HCT116 (cell line): ENCODE measurements at regions not wholly inside any gene's neighbourhood (a gene's known extent, or its start where the extent isn't known, plus 50 kb on each side); places are given as distances from the start of the nearest gene placed in this dataset.
"Not testable (repeated sequence)": the region's sequence is repeated elsewhere in the genome, so short reads cannot be mapped to it uniquely, and the experiment has no call there.

Source experiments
- ATAC-seq: fragments of 200-7000 bp; cut with Tn5 transposase; 2 replicates; pipeline ENCODE4 v1.9.1; 2020; ENCODE audit warnings: mild to moderate bottlenecking, moderate library complexity
- BruUV-seq: library from RNA; stranded (reverse); fragments of 400-500 nt; replicated peaks from 2 replicates; lab custom pipeline; 2021; lab: Mats Ljungman, UMichigan
- CTCF ChIA-PET: fragments of 300-600 bp; sonication (Branson Sonifier 250); formaldehyde crosslinking; loops from one replicate; lab custom pipeline; 2021; ENCODE audit warnings: antibody characterized with exemption; lab: Charles Lee
- POLR2A ChIA-PET: fragments of 300-600, 350-600 bp; sonication (Branson Sonifier 250); formaldehyde crosslinking; loops from one replicate; lab custom pipeline; 2021; ENCODE audit warnings: antibody characterized with exemption; lab: Charles Lee
- RAD21 ChIA-PET, 2 experiments: fragments of 300-600 bp; sonication (Branson Sonifier 250); formaldehyde crosslinking; loops; one replicate each; lab custom pipeline; 2023; ENCODE audit warnings: low total read pairs in 2 of 2; ENCODE audit not compliant: uncharacterized antibody in 2 of 2, unreplicated experiment in 2 of 2, low non-redundant PET in 1 of 2; lab: Charles Lee
- DNase-seq: peaks from one replicate; pipeline ENCODE4 v3.0.0-alpha.2; 2010; ENCODE audit warnings: low read depth, low spot score
- H2AFZ ChIP-seq: fragments of 200-600 bp; shearing (Covaris generic), sonication (generic); 2 replicates; pipeline ENCODE4 v1.6.1; 2017; ENCODE audit warnings: low read depth, mixed run types, mixed read lengths, antibody characterized with exemption, low read length; ENCODE audit not compliant: poor library complexity, severe bottlenecking
- H3K27ac ChIP-seq: 2 replicates; pipeline ENCODE4 v1.5.1; 2012; ENCODE audit warnings: low read depth, low read length
- H3K27me3 ChIP-seq: fragments of 200-600 bp; sonication (generic); 2 replicates; pipeline ENCODE4 v1.6.1; 2016; ENCODE audit warnings: mixed run types, low read length, mixed read lengths; ENCODE audit not compliant: insufficient read depth
- H3K36me3 ChIP-seq, 2 experiments: fragments of 200-500 bp in 1 of 2; fragments of 200-600 bp in 1 of 2; sonication (Bioruptor generic) in 1 of 2; sonication (generic) in 1 of 2; 2 replicates each; pipeline versions ENCODE4 v1.5.1 to v1.6.1; 2014 to 2016; ENCODE audit warnings: low read length in 2 of 2, inconsistent platforms in 1 of 2, mixed read lengths in 1 of 2, mixed run types in 1 of 2; ENCODE audit not compliant: insufficient read depth in 2 of 2, control insufficient read depth in 1 of 2
- H3K4me1 ChIP-seq, 2 experiments: fragments of 200-600 bp in 1 of 2; sonication (generic) in 1 of 2; 2 replicates each; pipeline versions ENCODE4 v1.5.1 to v1.6.1; 2012 to 2017; ENCODE audit warnings: low read length in 2 of 2, inconsistent platforms in 1 of 2, mild to moderate bottlenecking in 1 of 2, mixed read lengths in 1 of 2, mixed run types in 1 of 2, moderate library complexity in 1 of 2; ENCODE audit not compliant: insufficient read depth in 2 of 2, control insufficient read depth in 1 of 2
- H3K4me2 ChIP-seq: fragments of 200-600 bp; sonication (generic); 2 replicates; pipeline ENCODE4 v1.6.1; 2017; ENCODE audit warnings: mixed run types, low read length, mixed read lengths
- H3K4me3 ChIP-seq, 2 experiments: fragments of 200-600 bp in 1 of 2; sonication (generic) in 1 of 2; replicated peaks in 1 of 2; 2 replicates each; pipeline ENCODE4 v1.5.1; 2011 to 2016; ENCODE audit warnings: low read length in 2 of 2, control low read depth in 1 of 2, low read depth in 1 of 2, mild to moderate bottlenecking in 1 of 2, mixed read lengths in 1 of 2, mixed run types in 1 of 2
- H3K79me2 ChIP-seq: fragments of 200-600 bp; sonication (generic); 2 replicates; pipeline ENCODE4 v1.6.1; 2017; ENCODE audit warnings: mild to moderate bottlenecking, mixed run types, low read length, moderate library complexity, mixed read lengths; ENCODE audit not compliant: insufficient read depth
- H3K9ac ChIP-seq: fragments of 200-600 bp; sonication (generic); 2 replicates; pipeline ENCODE4 v1.6.1; 2016; ENCODE audit warnings: low read length, mixed read lengths
- H3K9me2 ChIP-seq: fragments of 200-600 bp; sonication (generic), shearing (Covaris generic); 2 replicates; pipeline ENCODE4 v1.6.1; 2017; ENCODE audit warnings: mixed run types, mild to moderate bottlenecking, moderate library complexity; ENCODE audit not compliant: insufficient read depth
- H3K9me3 ChIP-seq, 2 experiments: fragments of 200-500 bp in 1 of 2; fragments of 200-600 bp in 1 of 2; sonication (Bioruptor generic) in 1 of 2; sonication (generic) in 1 of 2; 2 replicates each; pipeline ENCODE4 v1.6.1; 2014 to 2017; ENCODE audit warnings: low read length in 2 of 2, mixed read lengths in 2 of 2, inconsistent platforms in 1 of 2, low read depth in 1 of 2, mild to moderate bottlenecking in 1 of 2, mixed run types in 1 of 2, moderate library complexity in 1 of 2; ENCODE audit not compliant: control insufficient read depth in 1 of 2, insufficient read depth in 1 of 2
- H4K20me1 ChIP-seq: fragments of 200-600 bp; sonication (generic), shearing (Covaris generic); 2 replicates; pipeline ENCODE4 v1.6.1; 2017; ENCODE audit warnings: mixed run types, mild to moderate bottlenecking, moderate library complexity; ENCODE audit not compliant: insufficient read depth
- intact Hi-C: fragments of 100-400 bp; cut with micrococcal nuclease; formaldehyde crosslinking; loops from 2 replicates; pipeline ENCODE4 v1.10.0; 2022

DNA sequence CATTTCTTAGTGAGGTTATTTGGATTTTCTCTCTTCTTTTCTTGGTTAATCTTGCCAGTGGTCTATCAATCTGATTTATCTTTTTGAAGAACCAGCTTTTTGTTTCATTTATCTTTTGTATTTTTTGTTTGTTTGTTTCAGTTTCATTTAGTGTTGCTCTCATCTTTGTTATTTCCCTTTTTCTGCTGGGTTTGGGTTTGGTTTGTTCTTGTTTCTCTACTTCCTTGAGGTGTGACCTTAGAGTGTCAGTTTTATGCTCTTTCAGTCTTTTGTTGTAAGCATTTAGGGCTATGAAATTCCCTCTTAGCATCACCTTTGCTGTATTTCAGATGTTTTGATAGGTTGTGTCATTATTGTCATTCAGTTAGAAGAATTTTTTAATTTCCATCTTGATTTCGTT, 101.4 kb upstream of the EPB41L4A start:
- DNase-seq, BruUV-seq, POLR2A ChIA-PET, H3K27ac ChIP-seq, H4K20me1 ChIP-seq, H3K4me2 ChIP-seq, H3K9me2 ChIP-seq, H3K9me3 ChIP-seq, H2AFZ ChIP-seq, CTCF ChIA-PET, ATAC-seq, H3K36me3 ChIP-seq, H3K79me2 ChIP-seq, RAD21 ChIA-PET, H3K9ac ChIP-seq, H3K4me1 ChIP-seq, H3K27me3 ChIP-seq, H3K4me3 ChIP-seq: not testable (repeated sequence)
- intact Hi-C loops = loop anchor here (10.0 kb wide), 1 partner anchor 306 kb away; no protein-coding TSS in a partner anchor

DNA sequence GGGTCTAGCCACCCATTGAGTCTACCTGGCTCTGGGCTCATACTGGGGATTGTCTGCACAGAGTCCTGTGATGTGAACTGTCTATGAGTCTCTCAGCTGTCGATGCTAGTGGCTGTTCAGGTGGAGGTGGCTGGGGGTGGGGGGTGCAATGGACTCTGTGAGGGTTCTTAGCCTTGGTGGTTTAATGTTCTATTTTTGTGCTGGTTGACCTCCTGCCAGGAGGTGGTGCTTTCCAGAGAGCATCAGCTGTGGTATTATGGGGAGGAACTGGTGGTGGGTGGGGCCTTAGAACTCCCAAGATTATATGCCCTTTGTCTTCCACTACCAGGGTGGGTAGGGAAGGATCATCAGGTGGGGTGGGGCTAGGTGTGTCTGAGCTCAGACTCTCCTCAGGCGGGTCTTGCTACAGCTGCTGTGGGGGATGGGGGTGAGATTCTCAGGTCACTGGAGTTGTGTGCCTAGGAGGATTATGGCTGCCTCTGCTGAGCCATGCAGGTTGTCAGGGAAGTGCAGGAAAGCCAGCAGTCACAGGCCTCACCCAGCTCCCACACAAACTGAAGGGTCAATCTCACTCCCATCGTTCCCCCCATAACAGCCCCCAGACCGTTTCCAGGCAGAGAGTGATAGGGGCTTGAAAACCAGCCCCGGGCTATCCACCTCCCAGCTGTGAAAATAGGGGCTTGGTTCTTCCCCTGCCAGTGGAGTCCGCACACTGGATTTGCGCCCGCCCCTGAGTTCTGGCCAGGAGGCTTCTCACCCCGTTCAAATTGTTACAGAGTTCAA, 104.0 kb upstream of the EPB41L4A start:
- H2AFZ ChIP-seq, H3K4me1 ChIP-seq, H3K4me3 ChIP-seq, H3K9me3 ChIP-seq, H3K4me2 ChIP-seq, H3K9ac ChIP-seq, H3K9me2 ChIP-seq, RAD21 ChIA-PET, H3K27me3 ChIP-seq, BruUV-seq, H3K36me3 ChIP-seq, POLR2A ChIA-PET, H3K27ac ChIP-seq, DNase-seq, ATAC-seq, H4K20me1 ChIP-seq, H3K79me2 ChIP-seq: not testable (repeated sequence)
- CTCF ChIA-PET = interaction anchor here (0.6 kb wide), 1 partner anchor 336 kb away, joined by 3 read pairs; no protein-coding TSS in a partner anchor
- intact Hi-C loops = loop anchor here (10.0 kb wide), 1 partner anchor 308 kb away; no protein-coding TSS in a partner anchor

DNA sequence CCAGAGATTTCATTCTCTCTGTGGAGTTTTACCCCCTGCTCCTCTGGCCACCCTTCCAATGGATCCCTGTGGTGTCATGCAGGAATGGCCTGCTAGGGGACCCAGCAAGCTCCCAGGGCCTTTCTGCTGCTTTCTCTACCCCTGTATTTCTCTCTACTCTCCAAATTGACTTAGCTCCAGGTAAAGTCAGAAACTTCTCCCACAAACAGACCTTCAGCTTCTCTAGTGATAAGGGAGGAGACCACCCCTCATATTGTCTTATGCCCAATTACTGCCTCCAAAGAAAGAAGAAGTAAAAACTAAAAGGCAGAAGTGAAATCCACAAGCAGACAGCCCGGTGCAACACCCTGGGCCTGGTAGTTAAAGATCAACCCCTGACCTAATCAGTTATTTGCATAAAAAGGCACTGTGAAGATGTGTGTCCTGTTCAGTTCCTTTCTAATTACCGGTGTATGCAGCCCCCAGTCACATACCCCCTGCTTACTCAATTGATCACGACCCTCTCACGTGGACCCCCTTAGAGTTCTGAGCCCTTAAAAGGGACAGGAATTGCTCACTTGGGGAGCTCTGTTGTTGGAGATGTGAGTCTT, 104.7 kb upstream of the EPB41L4A start:
- H3K27ac ChIP-seq, RAD21 ChIA-PET, H3K9me3 ChIP-seq, H3K9me2 ChIP-seq, H3K4me3 ChIP-seq, BruUV-seq, H3K79me2 ChIP-seq, H4K20me1 ChIP-seq, H3K4me2 ChIP-seq, H3K4me1 ChIP-seq, ATAC-seq, H3K9ac ChIP-seq, CTCF ChIA-PET, H2AFZ ChIP-seq, H3K36me3 ChIP-seq, DNase-seq, H3K27me3 ChIP-seq, POLR2A ChIA-PET: not testable (repeated sequence)
- intact Hi-C loops = loop anchor here (10.0 kb wide), 1 partner anchor 309 kb away; no protein-coding TSS in a partner anchor
